ENCODE measurements at regions not wholly inside any gene's neighbourhood (a gene's known extent, or its start where the extent isn't known, plus 50 kb on each side); places are given as distances from the start of the nearest gene placed in this dataset.

- TF ChIP-seq CTCF (IDR thresholded peaks at IDR 0.05), result no peak
- no peaks in the 10 kb centered on the region for H3K9me3 Mint-ChIP-seq
These were observed 344.9 kb downstream of the SMOC2 start for GRCh38 chr6:168785720-168786511.

GRCh38 chr6:168784426-168784825 lies 343.4 kb downstream of the SMOC2 start:
- Histone ChIP-seq H3K27me3 (ENCODE audit: control insufficient read depth in 1 of 2, insufficient read depth in 2 of 2, low read length in 2 of 2) (no peaks in the 10 kb centered on the region), H3K27ac (ENCODE audit: low read depth in 1 of 2, low read length in 2 of 2) (no peak overlapping the region), H3K4me3 (ENCODE audit: low read length) (no peak overlapping the region), H3K4me1 (ENCODE audit: insufficient read depth, low read length) (no peaks in the 10 kb centered on the region), H3K9me3 (ENCODE audit: control insufficient read depth in 1 of 2, insufficient read depth in 1 of 2, low read length in 2 of 2) (peaks cover 0 to 7% of the 10 kb centered on the region in 2 experiments), H3K36me3 (ENCODE audit: insufficient read depth, low read length) (no peaks in the 10 kb centered on the region)
- no peak overlapping the region for H3K4me3 Mint-ChIP-seq
- H3K27ac Mint-ChIP-seq, result no peak overlapping the region
- CTCF ChIA-PET, result no interaction called here
- intact Hi-C loops (cut with DNase I, micrococcal nuclease), result no loop called here
- H3K4me1 Mint-ChIP-seq (ENCODE audit: low read depth), result no peaks in the 10 kb centered on the region
- no peak for DNase-seq
- TF ChIP-seq CTCF (IDR thresholded peaks at IDR 0.05), result no peak
- no peak for ATAC-seq (ENCODE audit: poor library complexity)
- H3K36me3 Mint-ChIP-seq (ENCODE audit: low read depth), result no peaks in the 10 kb centered on the region
- POLR2A ChIA-PET, result no interaction called here
- no peaks in the 10 kb centered on the region for H3K27me3 Mint-ChIP-seq
- H3K9me3 Mint-ChIP-seq, result no peaks in the 10 kb centered on the region

More at GRCh38 chr6:168785720-168786511, 344.9 kb downstream of the SMOC2 start:
- no peaks in the 10 kb centered on the region for H3K4me1 ChIP-seq (ENCODE audit: insufficient read depth, low read length)
- Mint-ChIP-seq H3K36me3 (ENCODE audit: low read depth) (no peaks in the 10 kb centered on the region), H3K27me3 (peaks cover 7% of the 10 kb centered on the region), H3K27ac (no peak overlapping the region), H3K4me1 (ENCODE audit: low read depth) (no peaks in the 10 kb centered on the region), H3K4me3 (no peak overlapping the region)
- CTCF ChIA-PET, result no interaction called here
- POLR2A ChIA-PET, result no interaction called here
- intact Hi-C loops (cut with DNase I, micrococcal nuclease), result no loop called here
- H3K9me3 ChIP-seq (ENCODE audit: control insufficient read depth in 1 of 2, insufficient read depth in 1 of 2, low read length in 2 of 2), result peaks cover 0 to 3% of the 10 kb centered on the region in 2 experiments
- no peak for DNase-seq
- H3K27ac ChIP-seq (ENCODE audit: low read depth in 1 of 2, low read length in 2 of 2), result no peak overlapping the region
- H3K4me3 ChIP-seq (ENCODE audit: low read length), result no peak overlapping the region
- H3K27me3 ChIP-seq (ENCODE audit: control insufficient read depth in 1 of 2, insufficient read depth in 2 of 2, low read length in 2 of 2), result no peaks in the 10 kb centered on the region
- no peaks in the 10 kb centered on the region for H3K36me3 ChIP-seq (ENCODE audit: insufficient read depth, low read length)
- ATAC-seq (ENCODE audit: poor library complexity), result no peak

- Histone ChIP-seq H3K36me3 (ENCODE audit: insufficient read depth, low read length) (no peaks in the 10 kb centered on the region), H3K9me3 (ENCODE audit: control insufficient read depth in 1 of 2, insufficient read depth in 1 of 2, low read length in 2 of 2) (peaks cover 0 to 7% of the 10 kb centered on the region in 2 experiments), H3K4me1 (ENCODE audit: insufficient read depth, low read length) (no peaks in the 10 kb centered on the region), H3K27me3 (ENCODE audit: control insufficient read depth in 1 of 2, insufficient read depth in 2 of 2, low read length in 2 of 2) (no peaks in the 10 kb centered on the region), H3K4me3 (ENCODE audit: low read length) (no peak overlapping the region), H3K27ac (ENCODE audit: low read depth in 1 of 2, low read length in 2 of 2) (no peak overlapping the region)
- POLR2A ChIA-PET, result no interaction called here
- TF ChIP-seq CTCF (IDR thresholded peaks at IDR 0.05), result no peak
- Mint-ChIP-seq H3K4me3 (no peak overlapping the region), H3K4me1 (ENCODE audit: low read depth) (no peaks in the 10 kb centered on the region), H3K9me3 (no peaks in the 10 kb centered on the region), H3K27me3 (no peaks in the 10 kb centered on the region), H3K27ac (no peak overlapping the region), H3K36me3 (ENCODE audit: low read depth) (no peaks in the 10 kb centered on the region)
- DNase-seq (no peak), ATAC-seq (ENCODE audit: poor library complexity) (no peak)
- intact Hi-C loops (cut with DNase I, micrococcal nuclease), result no loop called here
- CTCF ChIA-PET, result no interaction called here
These were observed 342.7 kb downstream of the SMOC2 start for GRCh38 chr6:168783720-168784119.
